ENCODE measurements at regions not wholly inside any gene's neighbourhood (a gene's known extent, or its start where the extent isn't known, plus 50 kb on each side); places are given as distances from the start of the nearest gene placed in this dataset.

DNA sequence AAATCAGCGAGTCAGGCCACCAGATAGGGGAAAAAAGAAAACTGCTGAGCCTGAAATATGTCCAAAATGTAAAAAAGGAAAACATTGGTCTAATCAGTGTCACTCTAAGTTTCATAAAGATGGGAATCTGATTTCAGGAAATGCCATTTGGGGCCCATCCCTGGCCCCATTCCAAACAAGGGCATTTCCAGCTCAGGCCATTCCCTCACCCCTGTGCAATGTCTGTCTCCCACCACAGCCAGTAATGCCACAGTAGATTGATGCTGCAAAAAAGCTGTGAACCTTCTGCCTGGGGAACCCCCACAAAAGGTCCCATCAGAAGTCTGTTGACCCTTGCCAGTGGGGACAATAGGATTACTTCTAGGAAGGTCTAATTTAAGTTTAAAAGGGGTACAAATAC is 199.6 kb downstream of the YTHDC2 start:
- H2AFZ ChIP-seq (replicated peaks; ENCODE audit: low read length, poor library complexity) = no peak overlapping the region
- no peaks in the 10 kb centered on the region for H3K36me3 ChIP-seq (ENCODE audit: control insufficient read depth, insufficient read depth, low read length)
- H3K27ac ChIP-seq (ENCODE audit: insufficient read depth, low read length) = no peak overlapping the region
- in situ Hi-C loops (cut with MboI; ENCODE audit: low sequenced_read_pairs) = no loop called here
- no peak overlapping the region for H3K23ac ChIP-seq (ENCODE audit: low read depth, low read length)
- H3K9me1 ChIP-seq (ENCODE audit: insufficient read depth, low read length) = no peaks in the 10 kb centered on the region
- no peak overlapping the region for H3K9ac ChIP-seq (ENCODE audit: low read depth, low read length)
- H3K56ac ChIP-seq (ENCODE audit: extremely low read depth, insufficient read depth, low read length) = no peak overlapping the region
- H2BK20ac ChIP-seq (ENCODE audit: low read depth, low read length) = no peak overlapping the region
- dilution Hi-C loops (cut with HindIII; ENCODE audit: low sequenced_read_pairs, unreplicated experiment) = no loop called here
- no peak overlapping the region for H2AK9ac ChIP-seq (replicated peaks; ENCODE audit: low read depth, low read length, poor library complexity)
- no peak overlapping the region for H4K8ac ChIP-seq (ENCODE audit: low read depth in 2 of 2, low read length in 2 of 2)
- no peak overlapping the region for H2AK5ac ChIP-seq (ENCODE audit: low read depth, low read length)
- H4K20me1 ChIP-seq (ENCODE audit: insufficient read depth, low read length) = no peaks in the 10 kb centered on the region
- CTCF ChIA-PET = no interaction called here
- H2BK15ac ChIP-seq (ENCODE audit: low read depth, low read length) = no peak overlapping the region
- no peaks in the 10 kb centered on the region for H3K79me1 ChIP-seq (ENCODE audit: low read depth in 1 of 2, low read length in 2 of 2)
- TF ChIP-seq MXI1 (IDR thresholded peaks at IDR 0.05; ENCODE audit: borderline replicate concordance, low read depth, low read length) = no peak
- no peak for TF ChIP-seq BHLHE40 (IDR thresholded peaks at IDR 0.05; ENCODE audit: low read depth, low read length)
- no peak for TF ChIP-seq POLR2A (IDR thresholded peaks at IDR 0.05; ENCODE audit: low read depth, low read length)
- no peak for TF ChIP-seq CEBPB (IDR thresholded peaks at IDR 0.05; ENCODE audit: low read depth, low read length)
- no peak for TF ChIP-seq RAD21 (IDR thresholded peaks at IDR 0.05; ENCODE audit: low read length)
- TF ChIP-seq, protein P1, sequence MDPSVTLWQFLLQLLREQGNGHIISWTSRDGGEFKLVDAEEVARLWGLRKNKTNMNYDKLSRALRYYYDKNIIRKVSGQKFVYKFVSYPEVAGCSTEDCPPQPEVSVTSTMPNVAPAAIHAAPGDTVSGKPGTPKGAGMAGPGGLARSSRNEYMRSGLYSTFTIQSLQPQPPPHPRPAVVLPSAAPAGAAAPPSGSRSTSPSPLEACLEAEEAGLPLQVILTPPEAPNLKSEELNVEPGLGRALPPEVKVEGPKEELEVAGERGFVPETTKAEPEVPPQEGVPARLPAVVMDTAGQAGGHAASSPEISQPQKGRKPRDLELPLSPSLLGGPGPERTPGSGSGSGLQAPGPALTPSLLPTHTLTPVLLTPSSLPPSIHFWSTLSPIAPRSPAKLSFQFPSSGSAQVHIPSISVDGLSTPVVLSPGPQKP (IDR thresholded peaks at IDR 0.05; ENCODE audit: borderline replicate concordance, low read depth, low read length) = no peak
- TF ChIP-seq, protein P2, sequence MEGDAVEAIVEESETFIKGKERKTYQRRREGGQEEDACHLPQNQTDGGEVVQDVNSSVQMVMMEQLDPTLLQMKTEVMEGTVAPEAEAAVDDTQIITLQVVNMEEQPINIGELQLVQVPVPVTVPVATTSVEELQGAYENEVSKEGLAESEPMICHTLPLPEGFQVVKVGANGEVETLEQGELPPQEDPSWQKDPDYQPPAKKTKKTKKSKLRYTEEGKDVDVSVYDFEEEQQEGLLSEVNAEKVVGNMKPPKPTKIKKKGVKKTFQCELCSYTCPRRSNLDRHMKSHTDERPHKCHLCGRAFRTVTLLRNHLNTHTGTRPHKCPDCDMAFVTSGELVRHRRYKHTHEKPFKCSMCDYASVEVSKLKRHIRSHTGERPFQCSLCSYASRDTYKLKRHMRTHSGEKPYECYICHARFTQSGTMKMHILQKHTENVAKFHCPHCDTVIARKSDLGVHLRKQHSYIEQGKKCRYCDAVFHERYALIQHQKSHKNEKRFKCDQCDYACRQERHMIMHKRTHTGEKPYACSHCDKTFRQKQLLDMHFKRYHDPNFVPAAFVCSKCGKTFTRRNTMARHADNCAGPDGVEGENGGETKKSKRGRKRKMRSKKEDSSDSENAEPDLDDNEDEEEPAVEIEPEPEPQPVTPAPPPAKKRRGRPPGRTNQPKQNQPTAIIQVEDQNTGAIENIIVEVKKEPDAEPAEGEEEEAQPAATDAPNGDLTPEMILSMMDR (conservative IDR thresholded peaks at IDR 0.05; ENCODE audit: low read depth, low read length) = no peak
- no peak for TF ChIP-seq NFE2L2 (IDR thresholded peaks at IDR 0.05; ENCODE audit: low read depth, low read length)
- TF ChIP-seq FOS (IDR thresholded peaks at IDR 0.05; ENCODE audit: low read depth, low read length) = no peak
- no peak for TF ChIP-seq MAZ (IDR thresholded peaks at IDR 0.05; ENCODE audit: borderline replicate concordance, low read depth, low read length)
- no peak for TF ChIP-seq SMC3 (IDR thresholded peaks at IDR 0.05; ENCODE audit: low read depth, low read length)
- TF ChIP-seq MAFK (IDR thresholded peaks at IDR 0.05; ENCODE audit: low read depth, low read length) = no peak
- no peak for TF ChIP-seq RFX5 (IDR thresholded peaks at IDR 0.05; ENCODE audit: low read depth, low read length)
- TF ChIP-seq, protein P3, sequence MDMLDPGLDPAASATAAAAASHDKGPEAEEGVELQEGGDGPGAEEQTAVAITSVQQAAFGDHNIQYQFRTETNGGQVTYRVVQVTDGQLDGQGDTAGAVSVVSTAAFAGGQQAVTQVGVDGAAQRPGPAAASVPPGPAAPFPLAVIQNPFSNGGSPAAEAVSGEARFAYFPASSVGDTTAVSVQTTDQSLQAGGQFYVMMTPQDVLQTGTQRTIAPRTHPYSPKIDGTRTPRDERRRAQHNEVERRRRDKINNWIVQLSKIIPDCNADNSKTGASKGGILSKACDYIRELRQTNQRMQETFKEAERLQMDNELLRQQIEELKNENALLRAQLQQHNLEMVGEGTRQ (IDR thresholded peaks at IDR 0.05; ENCODE audit: low read depth, low read length) = no peak
- no peak for TF ChIP-seq RCOR1 (IDR thresholded peaks at IDR 0.05; ENCODE audit: insufficient replicate concordance, low read length)
- H3K9me3 ChIP-seq (ENCODE audit: control insufficient read depth, insufficient read depth, low read length) = no peaks in the 10 kb centered on the region
- no peak for ATAC-seq (ENCODE audit: low read depth)
- H3K4ac ChIP-seq (ENCODE audit: low read depth, low read length) = no peak overlapping the region
- no peak for DNase-seq
- no peak overlapping the region for H3K18ac ChIP-seq (ENCODE audit: low read depth, low read length)
- no TSS peak for BruUV-seq (replicated peaks)
- no peak overlapping the region for H2BK5ac ChIP-seq (ENCODE audit: low read depth, low read length, poor library complexity, severe bottlenecking)
- H3K4me1 ChIP-seq (ENCODE audit: control insufficient read depth, insufficient read depth, low read length) = no peaks in the 10 kb centered on the region
- H3K14ac ChIP-seq (replicated peaks; ENCODE audit: low read depth, low read length) = no peak overlapping the region
- H3K27me3 ChIP-seq (ENCODE audit: control insufficient read depth, insufficient read depth, low read length) = no peaks in the 10 kb centered on the region
- no peak overlapping the region for H2BK120ac ChIP-seq (ENCODE audit: low read depth, low read length)
- H3K4me3 ChIP-seq (ENCODE audit: insufficient read depth, low read depth, low read length) = no peak overlapping the region
- no peak overlapping the region for H3K4me2 ChIP-seq (ENCODE audit: low read depth, low read length)
- no peak overlapping the region for H4K5ac ChIP-seq (ENCODE audit: low read depth, low read length)
- POLR2A ChIA-PET (ENCODE audit: unreplicated experiment) = no interaction called here
- WGBS, 2 experiments (ENCODE audit: extremely low coverage in 2 of 2, insufficient read length in 1 of 2) = no CpG with 5 or more reads among the region's 1 CpG
- intact Hi-C loops (cut with micrococcal nuclease) = no loop called here
- H4K91ac ChIP-seq (ENCODE audit: insufficient read depth, low read depth, low read length) = no peak overlapping the region
